ENCODE measurements at regions not wholly inside any gene's neighbourhood (a gene's known extent, or its start where the extent isn't known, plus 50 kb on each side); places are given as distances from the start of the nearest gene placed in this dataset.

GRCh38 chr4:19675172-19675811, 576.4 kb upstream of the SLIT2 start:
- Mint-ChIP-seq H3K4me3 (no peak overlapping the region), H3K27ac (peak overlapping the region; percentile 30 to 90 (median 77)), H3K4me1 (peaks cover 13% of the 10 kb centered on the region), H3K9me3 (peaks cover 15% of the 10 kb centered on the region), H3K27me3 (ENCODE audit: low read depth) (no peaks in the 10 kb centered on the region), H3K36me3 (ENCODE audit: low read depth) (no peaks in the 10 kb centered on the region)
- no peak for TF ChIP-seq CTCF (IDR thresholded peaks at IDR 0.05; ENCODE audit: unreplicated experiment in 3 of 3)

- peaks cover 14% of the 10 kb centered on the region for H3K4me1 Mint-ChIP-seq
- TF ChIP-seq CTCF (IDR thresholded peaks at IDR 0.05; ENCODE audit: unreplicated experiment in 3 of 3), result no peak
- H3K27ac Mint-ChIP-seq, result peak overlapping the region in 2 of 3 experiments; percentile 13 to 33
- H3K36me3 Mint-ChIP-seq (ENCODE audit: low read depth), result no peaks in the 10 kb centered on the region
- H3K9me3 Mint-ChIP-seq, result no peaks in the 10 kb centered on the region
- H3K27me3 Mint-ChIP-seq (ENCODE audit: low read depth), result no peaks in the 10 kb centered on the region
- no peak overlapping the region for H3K4me3 Mint-ChIP-seq
Observed at GRCh38 chr4:19659101-19659500, 592.6 kb upstream of the SLIT2 start.

- H3K27ac Mint-ChIP-seq, result peak overlapping the region in 1 of 3 experiments; percentile 3
- peaks cover 14% of the 10 kb centered on the region for H3K4me1 Mint-ChIP-seq
- no peaks in the 10 kb centered on the region for H3K36me3 Mint-ChIP-seq (ENCODE audit: low read depth)
- no peaks in the 10 kb centered on the region for H3K27me3 Mint-ChIP-seq (ENCODE audit: low read depth)
- H3K9me3 Mint-ChIP-seq, result no peaks in the 10 kb centered on the region
- no peak overlapping the region for H3K4me3 Mint-ChIP-seq
- TF ChIP-seq CTCF (IDR thresholded peaks at IDR 0.05; ENCODE audit: unreplicated experiment in 3 of 3), result no peak
Observed at GRCh38 chr4:19657856-19658255, 593.8 kb upstream of the SLIT2 start.

GRCh38 chr4:19655666-19656065, 596.0 kb upstream of the SLIT2 start:
- H3K4me3 Mint-ChIP-seq, result no peak overlapping the region
- no peaks in the 10 kb centered on the region for H3K36me3 Mint-ChIP-seq (ENCODE audit: low read depth)
- H3K27ac Mint-ChIP-seq, result no peak overlapping the region
- no peaks in the 10 kb centered on the region for H3K9me3 Mint-ChIP-seq
- no peak for TF ChIP-seq CTCF (IDR thresholded peaks at IDR 0.05; ENCODE audit: unreplicated experiment in 3 of 3)
- no peaks in the 10 kb centered on the region for H3K27me3 Mint-ChIP-seq (ENCODE audit: low read depth)
- peaks cover 23% of the 10 kb centered on the region for H3K4me1 Mint-ChIP-seq

- Mint-ChIP-seq H3K4me3 (no peak overlapping the region), H3K27me3 (ENCODE audit: low read depth) (no peaks in the 10 kb centered on the region)
Observed at GRCh38 chr4:19650903-19651864, 600.5 kb upstream of the SLIT2 start.

More at GRCh38 chr4:19650903-19651864, 600.5 kb upstream of the SLIT2 start:
- no peak for TF ChIP-seq CTCF (IDR thresholded peaks at IDR 0.05; ENCODE audit: unreplicated experiment in 3 of 3)
- H3K9me3 Mint-ChIP-seq, result no peaks in the 10 kb centered on the region
- H3K4me1 Mint-ChIP-seq, result peaks cover 9% of the 10 kb centered on the region
- H3K36me3 Mint-ChIP-seq (ENCODE audit: low read depth), result no peaks in the 10 kb centered on the region
- H3K27ac Mint-ChIP-seq, result peak overlapping the region in 2 of 3 experiments; percentile 5 to 57
